Vagina (tissue), 2 donors: ENCODE measurements at regions not wholly inside any gene's neighbourhood (a gene's known extent, or its start where the extent isn't known, plus 50 kb on each side); places are given as distances from the start of the nearest gene placed in this dataset.

Experiments
- DNase-seq, 2 donors: peaks; one replicate each; pipeline ENCODE4 v3.0.0-alpha.2; 2017; ENCODE audit errors: extremely low spot score in 2 of 2
- H3K27ac ChIP-seq: fragments of 200-600 bp; sonication (generic); one replicate; pipeline ENCODE4 v1.5.1; 2019
- H3K27me3 ChIP-seq: fragments of 200-600 bp; sonication (generic); one replicate; pipeline ENCODE4 v1.5.1; 2019
- H3K36me3 ChIP-seq, 2 donors: fragments of 200-600 bp; sonication (generic); one replicate each; pipeline ENCODE4 v1.5.1; 2017 to 2019
- H3K4me1 ChIP-seq: fragments of 200-600 bp; sonication (generic); one replicate; pipeline ENCODE4 v1.5.1; 2019
- H3K4me3 ChIP-seq, 2 donors: fragments of 200-600 bp; sonication (generic); 1 replicate in 1 of 2; 2 replicates in 1 of 2; pipeline ENCODE4 v1.5.1; 2016 to 2019
- H3K9me3 ChIP-seq: fragments of 200-600 bp; sonication (generic); one replicate; pipeline ENCODE4 v1.5.1; 2019
- CTCF ChIP-seq, 3 experiments: fragments of 450-650 bp in 2 of 3; fragments of 200-600 bp in 1 of 3; sonication (generic) in 1 of 3; IDR thresholded peaks; one replicate each; pipeline ENCODE4 v1.5.1; 2017 to 2019; ENCODE audit warnings: antibody characterized with exemption in 3 of 3, mild to moderate bottlenecking in 2 of 3, moderate library complexity in 2 of 3
- POLR2A ChIP-seq, 2 donors: fragments of 450-650 bp; IDR thresholded peaks; one replicate each; pipeline ENCODE4 v1.6.1; 2017; ENCODE audit warnings: antibody characterized with exemption in 2 of 2, mild to moderate bottlenecking in 2 of 2, moderate library complexity in 2 of 2
- POLR2AphosphoS5 ChIP-seq, 2 donors: sonication (generic); formaldehyde crosslinking; IDR thresholded peaks; one replicate each; pipeline ENCODE4 v1.9.0; 2017; ENCODE audit warnings: antibody characterized with exemption in 2 of 2, mild to moderate bottlenecking in 2 of 2, low read depth in 1 of 2; ENCODE audit not compliant: insufficient read depth in 1 of 2
- intact Hi-C: fragments of 100-400 bp; cut with DNase I; formaldehyde crosslinking; loops from one replicate; pipeline ENCODE4 v1.15.1; 2023

DNA sequence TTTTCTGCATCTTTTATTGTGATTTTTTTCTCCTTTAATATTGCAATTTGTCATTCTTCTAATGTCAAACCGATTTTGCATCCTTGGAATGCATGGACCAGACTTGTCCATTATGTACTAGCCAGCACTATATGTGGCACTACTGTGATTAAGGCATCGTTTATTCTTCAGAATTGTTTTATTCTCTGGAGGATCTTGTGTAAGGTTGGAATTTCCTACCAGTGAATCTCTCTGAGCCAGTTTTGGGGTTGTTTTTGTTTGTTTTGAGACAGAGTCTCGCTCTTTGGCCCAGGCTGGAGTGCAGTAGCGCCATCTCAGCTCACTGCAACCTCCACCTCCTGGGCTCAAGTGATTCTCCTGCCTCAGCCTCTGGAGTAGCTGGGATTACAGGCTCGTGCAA lies 58.5 kb downstream of the IGLL5 start:
- Histone ChIP-seq H3K36me3 (no peaks in the 10 kb centered on the region), H3K27me3 (no peaks in the 10 kb centered on the region), H3K9me3 (no peaks in the 10 kb centered on the region), H3K27ac (no peak overlapping the region), H3K4me3 (no peak overlapping the region), H3K4me1 (no peaks in the 10 kb centered on the region)
- intact Hi-C loops: no loop called here
- TF ChIP-seq CTCF (IDR thresholded peaks at IDR 0.05): no peak
- TF ChIP-seq POLR2AphosphoS5 (IDR thresholded peaks at IDR 0.05; ENCODE audit: insufficient read depth in 1 of 2, low read depth in 1 of 2): no peak
- TF ChIP-seq POLR2A (IDR thresholded peaks at IDR 0.05): no peak
- no peak for DNase-seq

- Histone ChIP-seq H3K9me3 (no peaks in the 10 kb centered on the region), H3K27me3 (no peaks in the 10 kb centered on the region), H3K36me3 (no peaks in the 10 kb centered on the region), H3K4me3 (no peak overlapping the region), H3K4me1 (no peaks in the 10 kb centered on the region), H3K27ac (no peak overlapping the region)
- DNase-seq: peak in 1 of 2 donors; percentile 69
- TF ChIP-seq POLR2AphosphoS5 (IDR thresholded peaks at IDR 0.05; ENCODE audit: insufficient read depth in 1 of 2, low read depth in 1 of 2) (no peak), POLR2A (IDR thresholded peaks at IDR 0.05) (no peak), CTCF (IDR thresholded peaks at IDR 0.05) (no peak)
- intact Hi-C loops: no loop called here
Measured at GRCh38 chr22:22948651-22949571, 61.3 kb downstream of the IGLL5 start.

GRCh38 chr22:22949953-22950352 lies 62.3 kb downstream of the IGLL5 start:
- intact Hi-C loops: no loop called here
- no peak overlapping the region for H3K4me3 ChIP-seq
- TF ChIP-seq POLR2AphosphoS5 (IDR thresholded peaks at IDR 0.05; ENCODE audit: insufficient read depth in 1 of 2, low read depth in 1 of 2) (no peak), CTCF (IDR thresholded peaks at IDR 0.05) (no peak), POLR2A (IDR thresholded peaks at IDR 0.05) (no peak)
- H3K9me3 ChIP-seq: no peaks in the 10 kb centered on the region
- no peaks in the 10 kb centered on the region for H3K27me3 ChIP-seq
- DNase-seq: peak in 1 of 2 donors; percentile 87
- no peak overlapping the region for H3K27ac ChIP-seq
- no peaks in the 10 kb centered on the region for H3K36me3 ChIP-seq
- H3K4me1 ChIP-seq: no peaks in the 10 kb centered on the region

GRCh38 chr22:22951035-22951434 lies 63.4 kb downstream of the IGLL5 start:
- intact Hi-C loops: no loop called here
- Histone ChIP-seq H3K4me3 (no peak overlapping the region), H3K27ac (no peak overlapping the region), H3K9me3 (no peaks in the 10 kb centered on the region), H3K4me1 (no peaks in the 10 kb centered on the region), H3K27me3 (no peaks in the 10 kb centered on the region), H3K36me3 (no peaks in the 10 kb centered on the region)
- TF ChIP-seq CTCF (IDR thresholded peaks at IDR 0.05) (no peak), POLR2AphosphoS5 (IDR thresholded peaks at IDR 0.05; ENCODE audit: insufficient read depth in 1 of 2, low read depth in 1 of 2) (no peak), POLR2A (IDR thresholded peaks at IDR 0.05) (no peak)
- DNase-seq: peak; percentile 49 to 71
